Activated CD8-positive, alpha-beta T cell treated with anti-CD3 and anti-CD28 coated beads for 36 hours (primary cell): ENCODE measurements at regions not wholly inside any gene's neighbourhood (a gene's known extent, or its start where the extent isn't known, plus 50 kb on each side); places are given as distances from the start of the nearest gene placed in this dataset.

Experiments used
- ATAC-seq: fragments of 200-7000 bp; cut with Tn5 transposase; one replicate; pipeline ENCODE4 v1.10.0; 2021; ENCODE audit warnings: mild to moderate bottlenecking, moderate library complexity
- CTCF ChIA-PET: fragments of 350-600 bp; sonication (Branson Sonifier 250); formaldehyde crosslinking; loops from one replicate; lab custom pipeline; 2021; ENCODE audit warnings: antibody characterized with exemption; lab: Charles Lee
- POLR2A ChIA-PET: fragments of 350-600 bp; sonication (Branson Sonifier 250); formaldehyde crosslinking; loops from one replicate; lab custom pipeline; 2021; ENCODE audit warnings: antibody characterized with exemption; lab: Charles Lee
- DNase-seq: peaks from one replicate; pipeline ENCODE4 v3.0.0-alpha.2; 2020
- H3K27ac Mint-ChIP-seq: one replicate; pipeline ENCODE4 v1.8.0; 2021; ENCODE audit warnings: mild to moderate bottlenecking, mixed read lengths
- H3K27me3 Mint-ChIP-seq: one replicate; pipeline ENCODE4 v1.8.0; 2021; ENCODE audit warnings: mixed read lengths
- H3K36me3 Mint-ChIP-seq: one replicate; pipeline ENCODE4 v1.8.0; 2021; ENCODE audit warnings: low read depth, mixed read lengths
- H3K4me1 Mint-ChIP-seq: one replicate; pipeline ENCODE4 v1.8.0; 2021; ENCODE audit warnings: low read depth, mixed read lengths
- H3K4me3 Mint-ChIP-seq: one replicate; pipeline ENCODE4 v1.8.0; 2021; ENCODE audit warnings: mild to moderate bottlenecking, moderate library complexity, mixed read lengths
- H3K9me3 Mint-ChIP-seq: one replicate; pipeline ENCODE4 v1.8.0; 2021; ENCODE audit warnings: mixed read lengths
- intact Hi-C: fragments of 100-400 bp; cut with micrococcal nuclease; formaldehyde crosslinking; loops from one replicate; pipeline ENCODE4 v1.10.0; 2022
- TF ChIP-seq, protein P1 (sequence below): fragments of 200-600 bp; IDR thresholded peaks from one replicate; pipeline ENCODE4 v1.8.0; 2022; ENCODE audit warnings: antibody characterized with exemption, mild to moderate bottlenecking

DNA sequence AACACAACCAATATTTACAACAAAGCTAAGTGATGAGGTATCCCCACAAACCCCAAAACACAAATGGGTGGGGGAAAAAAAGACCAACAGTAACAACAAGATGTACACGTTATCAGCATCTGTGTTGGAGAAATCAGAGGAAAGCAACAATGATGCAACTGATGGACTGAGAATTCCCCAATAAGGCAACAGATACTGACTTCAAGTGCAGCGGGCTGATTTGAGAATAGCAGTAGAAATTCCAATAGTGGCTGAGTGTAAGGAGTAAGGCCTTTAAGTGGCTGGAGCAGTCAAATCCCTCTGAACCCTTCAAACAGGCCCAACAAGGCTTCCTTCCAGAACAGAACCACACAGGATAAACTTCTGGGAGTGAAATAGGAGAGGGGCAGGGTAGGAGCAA lies 97.6 kb downstream of the TM2D1 start:
- POLR2A ChIA-PET: no interaction called here
- ATAC-seq (no peak), DNase-seq (no peak)
- TF ChIP-seq, protein P1, sequence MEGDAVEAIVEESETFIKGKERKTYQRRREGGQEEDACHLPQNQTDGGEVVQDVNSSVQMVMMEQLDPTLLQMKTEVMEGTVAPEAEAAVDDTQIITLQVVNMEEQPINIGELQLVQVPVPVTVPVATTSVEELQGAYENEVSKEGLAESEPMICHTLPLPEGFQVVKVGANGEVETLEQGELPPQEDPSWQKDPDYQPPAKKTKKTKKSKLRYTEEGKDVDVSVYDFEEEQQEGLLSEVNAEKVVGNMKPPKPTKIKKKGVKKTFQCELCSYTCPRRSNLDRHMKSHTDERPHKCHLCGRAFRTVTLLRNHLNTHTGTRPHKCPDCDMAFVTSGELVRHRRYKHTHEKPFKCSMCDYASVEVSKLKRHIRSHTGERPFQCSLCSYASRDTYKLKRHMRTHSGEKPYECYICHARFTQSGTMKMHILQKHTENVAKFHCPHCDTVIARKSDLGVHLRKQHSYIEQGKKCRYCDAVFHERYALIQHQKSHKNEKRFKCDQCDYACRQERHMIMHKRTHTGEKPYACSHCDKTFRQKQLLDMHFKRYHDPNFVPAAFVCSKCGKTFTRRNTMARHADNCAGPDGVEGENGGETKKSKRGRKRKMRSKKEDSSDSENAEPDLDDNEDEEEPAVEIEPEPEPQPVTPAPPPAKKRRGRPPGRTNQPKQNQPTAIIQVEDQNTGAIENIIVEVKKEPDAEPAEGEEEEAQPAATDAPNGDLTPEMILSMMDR: no peak
- CTCF ChIA-PET: no interaction called here
- H3K27me3 Mint-ChIP-seq: peaks cover 4% of the 10 kb centered on the region
- H3K36me3 Mint-ChIP-seq: no peaks in the 10 kb centered on the region
- no peak overlapping the region for H3K27ac Mint-ChIP-seq
- H3K4me1 Mint-ChIP-seq: no peaks in the 10 kb centered on the region
- H3K9me3 Mint-ChIP-seq: no peaks in the 10 kb centered on the region
- no peak overlapping the region for H3K4me3 Mint-ChIP-seq
- intact Hi-C loops: no loop called here

DNA sequence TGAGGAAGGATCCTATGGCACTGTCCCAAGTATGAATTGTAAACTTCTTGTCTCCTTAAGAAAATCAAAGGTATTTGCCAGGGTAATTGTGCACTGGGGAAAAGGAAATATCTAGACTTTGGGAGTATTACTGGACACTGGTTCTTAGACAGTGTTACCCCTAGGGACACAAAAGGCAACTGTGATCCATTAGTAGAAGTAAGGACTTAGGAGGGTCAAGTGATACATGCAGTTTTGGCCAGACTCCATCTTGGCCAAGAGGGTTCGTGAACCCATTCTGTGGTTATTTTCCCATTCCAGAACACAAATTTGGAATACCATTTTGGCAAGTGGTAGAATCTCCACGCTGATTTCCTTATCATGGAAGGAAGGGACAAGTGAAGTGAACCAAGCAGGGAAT lies 98.1 kb downstream of the TM2D1 start:
- H3K4me1 Mint-ChIP-seq: no peaks in the 10 kb centered on the region
- intact Hi-C loops: no loop called here
- H3K27ac Mint-ChIP-seq: no peak overlapping the region
- POLR2A ChIA-PET: no interaction called here
- no peak overlapping the region for H3K4me3 Mint-ChIP-seq
- CTCF ChIA-PET: no interaction called here
- TF ChIP-seq, protein P1: no peak
- no peak for DNase-seq
- H3K36me3 Mint-ChIP-seq: no peaks in the 10 kb centered on the region
- H3K9me3 Mint-ChIP-seq: no peaks in the 10 kb centered on the region
- no peak for ATAC-seq
- H3K27me3 Mint-ChIP-seq: peaks cover 4% of the 10 kb centered on the region

DNA sequence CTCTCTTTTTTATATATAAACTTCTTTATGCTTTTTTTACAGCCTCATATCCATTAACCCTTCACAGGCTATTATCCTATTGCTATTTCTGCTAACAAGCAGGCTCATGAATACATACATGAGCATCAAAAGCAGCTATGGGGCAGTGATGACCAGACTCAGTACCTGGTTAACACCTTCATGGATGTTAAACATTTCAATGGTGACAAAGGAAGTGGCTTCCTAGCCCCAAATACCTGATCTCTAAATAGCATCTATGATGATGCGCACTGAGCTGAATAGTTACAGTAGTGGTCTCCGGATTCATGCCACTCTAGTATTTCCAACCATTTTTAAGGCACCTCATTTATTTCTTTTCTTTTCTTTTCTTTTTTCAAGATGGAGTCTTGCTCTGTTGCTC lies 101.1 kb downstream of the TM2D1 start:
- H3K9me3 Mint-ChIP-seq: no peaks in the 10 kb centered on the region
- H3K4me1 Mint-ChIP-seq: no peaks in the 10 kb centered on the region
- no peak overlapping the region for H3K4me3 Mint-ChIP-seq
- H3K27ac Mint-ChIP-seq: no peak overlapping the region
- DNase-seq: no peak
- ChIA-PET POLR2A (no interaction called here), CTCF (interaction anchor here (0.9 to 2.0 kb wide), 2 partner anchors 17 to 18 kb away, joined by 3 to 5 read pairs; no protein-coding TSS in a partner anchor)
- H3K27me3 Mint-ChIP-seq: peaks cover 4% of the 10 kb centered on the region
- no peaks in the 10 kb centered on the region for H3K36me3 Mint-ChIP-seq
- intact Hi-C loops: no loop called here
- TF ChIP-seq, protein P1: no peak
- no peak for ATAC-seq

- Mint-ChIP-seq H3K36me3 (no peaks in the 10 kb centered on the region), H3K4me3 (no peak overlapping the region), H3K9me3 (no peaks in the 10 kb centered on the region), H3K27me3 (peaks cover 2% of the 10 kb centered on the region), H3K4me1 (no peaks in the 10 kb centered on the region), H3K27ac (no peak overlapping the region)
- DNase-seq: no peak
- POLR2A ChIA-PET: no interaction called here
- no peak for ATAC-seq
- TF ChIP-seq, protein P1: no peak
- intact Hi-C loops: no loop called here
- CTCF ChIA-PET: no interaction called here
Observed at GRCh38 chr1:61620536-61620935, 104.4 kb downstream of the TM2D1 start.

- ChIA-PET POLR2A (no interaction called here), CTCF (interaction anchor here (1.3 kb wide), 1 partner anchor 23 kb away, joined by 5 read pairs; no protein-coding TSS in a partner anchor)
- Mint-ChIP-seq H3K27ac (no peak overlapping the region), H3K27me3 (peaks cover 2% of the 10 kb centered on the region), H3K4me3 (no peak overlapping the region), H3K9me3 (no peaks in the 10 kb centered on the region), H3K4me1 (no peaks in the 10 kb centered on the region), H3K36me3 (no peaks in the 10 kb centered on the region)
- intact Hi-C loops: no loop called here
- ATAC-seq: no peak
- DNase-seq: no peak
- TF ChIP-seq, protein P1: no peak
Observed at GRCh38 chr1:61618755-61619154, 106.2 kb downstream of the TM2D1 start.
